ENCODE measurements at regions not wholly inside any gene's neighbourhood (a gene's known extent, or its start where the extent isn't known, plus 50 kb on each side); places are given as distances from the start of the nearest gene placed in this dataset.

DNA sequence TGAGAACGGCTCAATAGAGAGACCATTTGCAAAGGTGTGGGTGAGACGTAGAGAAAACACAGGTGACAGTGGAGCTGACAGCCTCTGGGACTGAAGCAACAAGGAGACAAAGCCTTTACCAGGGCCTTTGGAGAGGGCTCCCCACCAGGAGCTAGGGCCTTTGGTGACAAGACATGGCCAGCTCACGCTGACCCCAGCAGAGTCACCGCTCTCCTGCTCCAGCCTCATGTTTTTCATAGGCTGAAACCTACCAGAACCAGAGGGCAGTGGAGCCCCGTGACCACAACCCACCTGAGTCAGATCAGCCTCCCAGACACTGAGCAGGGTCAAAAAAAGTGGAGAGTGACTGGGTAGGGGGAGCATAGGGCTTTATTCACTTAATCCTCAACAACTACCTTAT lies 214.7 kb downstream of the SHQ1 start:
- Histone ChIP-seq H3K36me3 (replicated peaks in 1 of 2; ENCODE audit: control insufficient read depth in 1 of 2, insufficient read depth in 2 of 2, low read length in 1 of 2) (no peaks in the 10 kb centered on the region), H3K9ac (no peak overlapping the region), H3K27me3 (ENCODE audit: insufficient read depth) (no peaks in the 10 kb centered on the region), H2AFZ (ENCODE audit: low read depth) (no peak overlapping the region), H3K9me3 (no peaks in the 10 kb centered on the region), H3K9me2 (no peaks in the 10 kb centered on the region), H3K4me3 (ENCODE audit: low read depth in 2 of 2, low read length in 1 of 2) (no peak overlapping the region), H3K4me1 (ENCODE audit: control insufficient read depth in 1 of 2, insufficient read depth in 2 of 2, low read depth in 1 of 2, low read length in 1 of 2) (no peaks in the 10 kb centered on the region), H3F3A (replicated peaks; ENCODE audit: insufficient read depth) (no peaks in the 10 kb centered on the region), H3K4me2 (no peak overlapping the region), H4K20me1 (ENCODE audit: insufficient read depth) (no peaks in the 10 kb centered on the region), H3K27ac (ENCODE audit: low read depth in 2 of 2, low read length in 1 of 2) (no peak overlapping the region), H3K79me2 (ENCODE audit: insufficient read depth) (no peaks in the 10 kb centered on the region)
- TF ChIP-seq NRF1 (IDR thresholded peaks at IDR 0.05; ENCODE audit: low read depth, low read length) (no peak), TEAD4 (IDR thresholded peaks at IDR 0.05; ENCODE audit: borderline replicate concordance, insufficient read depth) (no peak), EP300 (IDR thresholded peaks at IDR 0.05; ENCODE audit: borderline replicate concordance in 1 of 2, low read depth in 1 of 2, low read length in 1 of 2) (no peak), POLR2AphosphoS5 (IDR thresholded peaks at IDR 0.05; ENCODE audit: low read depth, low read length) (no peak), JUND (IDR thresholded peaks at IDR 0.05) (no peak), SIN3A (IDR thresholded peaks at IDR 0.05; ENCODE audit: borderline replicate concordance, low read depth, low read length) (no peak), GABPA (IDR thresholded peaks at IDR 0.05; ENCODE audit: low read depth) (no peak), RFX5 (IDR thresholded peaks at IDR 0.05; ENCODE audit: low read length) (no peak), CHD2 (IDR thresholded peaks at IDR 0.05; ENCODE audit: low read length, partially characterized antibody) (no peak), FOSL2 (IDR thresholded peaks at IDR 0.05; ENCODE audit: borderline replicate concordance, low read depth) (no peak), MXI1 (IDR thresholded peaks at IDR 0.05; ENCODE audit: low read depth, low read length) (no peak), EZH2phosphoT487 (IDR thresholded peaks at IDR 0.05; ENCODE audit: borderline replicate concordance, low read depth) (no peak), FOXM1 (IDR thresholded peaks at IDR 0.05; ENCODE audit: low read depth) (no peak), USF1 (IDR thresholded peaks at IDR 0.05; ENCODE audit: borderline replicate concordance, low read depth) (no peak), REST (IDR thresholded peaks at IDR 0.05; ENCODE audit: low read depth, low read length) (no peak), FOXJ3 (CRISPR knock-in tag; IDR thresholded peaks at IDR 0.05) (no peak)
- DNase-seq, result no peak
- WGBS (ENCODE audit: low lambda C conversion rate), result 53% methylated on average over 5 of the region's 5 CpGs
- ChIA-PET CTCF (no interaction called here), POLR2A (interaction anchor here (0.6 kb wide), 1 partner anchor 828 kb away, joined by 3 read pairs; no protein-coding TSS in a partner anchor)
